ENCODE measurements at regions not wholly inside any gene's neighbourhood (a gene's known extent, or its start where the extent isn't known, plus 50 kb on each side); places are given as distances from the start of the nearest gene placed in this dataset.
"Not testable (repeated sequence)": the region's sequence is repeated elsewhere in the genome, so short reads cannot be mapped to it uniquely, and the experiment has no call there.

DNA sequence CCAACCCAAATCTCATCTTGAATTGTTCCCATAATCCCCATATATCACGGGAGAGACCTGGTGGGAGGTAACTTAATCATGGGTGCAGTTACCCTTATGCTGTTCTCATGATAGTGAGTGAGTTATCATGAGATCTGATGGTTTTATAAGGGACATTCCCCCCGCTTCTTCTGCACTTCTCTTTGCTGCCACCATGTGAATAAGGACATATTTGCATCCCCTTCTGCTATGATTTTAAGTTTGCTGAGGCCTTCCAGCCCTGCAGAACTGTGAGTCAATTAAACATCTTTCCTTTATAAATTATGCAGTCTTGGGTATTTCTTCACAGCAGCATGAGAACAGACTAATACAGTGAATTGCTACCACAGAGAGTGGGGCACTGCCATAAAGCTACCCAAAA lies 179.1 kb downstream of the LRIG3 start:
- Histone ChIP-seq H3K4me1 (no peaks in the 10 kb centered on the region), H3K27me3 (no peaks in the 10 kb centered on the region), H3K27ac (no peak overlapping the region), H3K4me3 (no peak overlapping the region), H3K9me3 (peaks cover 0 to 5% of the 10 kb centered on the region in 2 donors), H3K36me3 (no peaks in the 10 kb centered on the region)
- DNase-seq (ENCODE audit: low spot score): no peak
- TF ChIP-seq, protein P1, sequence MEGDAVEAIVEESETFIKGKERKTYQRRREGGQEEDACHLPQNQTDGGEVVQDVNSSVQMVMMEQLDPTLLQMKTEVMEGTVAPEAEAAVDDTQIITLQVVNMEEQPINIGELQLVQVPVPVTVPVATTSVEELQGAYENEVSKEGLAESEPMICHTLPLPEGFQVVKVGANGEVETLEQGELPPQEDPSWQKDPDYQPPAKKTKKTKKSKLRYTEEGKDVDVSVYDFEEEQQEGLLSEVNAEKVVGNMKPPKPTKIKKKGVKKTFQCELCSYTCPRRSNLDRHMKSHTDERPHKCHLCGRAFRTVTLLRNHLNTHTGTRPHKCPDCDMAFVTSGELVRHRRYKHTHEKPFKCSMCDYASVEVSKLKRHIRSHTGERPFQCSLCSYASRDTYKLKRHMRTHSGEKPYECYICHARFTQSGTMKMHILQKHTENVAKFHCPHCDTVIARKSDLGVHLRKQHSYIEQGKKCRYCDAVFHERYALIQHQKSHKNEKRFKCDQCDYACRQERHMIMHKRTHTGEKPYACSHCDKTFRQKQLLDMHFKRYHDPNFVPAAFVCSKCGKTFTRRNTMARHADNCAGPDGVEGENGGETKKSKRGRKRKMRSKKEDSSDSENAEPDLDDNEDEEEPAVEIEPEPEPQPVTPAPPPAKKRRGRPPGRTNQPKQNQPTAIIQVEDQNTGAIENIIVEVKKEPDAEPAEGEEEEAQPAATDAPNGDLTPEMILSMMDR (IDR thresholded peaks at IDR 0.05): no peak

DNA sequence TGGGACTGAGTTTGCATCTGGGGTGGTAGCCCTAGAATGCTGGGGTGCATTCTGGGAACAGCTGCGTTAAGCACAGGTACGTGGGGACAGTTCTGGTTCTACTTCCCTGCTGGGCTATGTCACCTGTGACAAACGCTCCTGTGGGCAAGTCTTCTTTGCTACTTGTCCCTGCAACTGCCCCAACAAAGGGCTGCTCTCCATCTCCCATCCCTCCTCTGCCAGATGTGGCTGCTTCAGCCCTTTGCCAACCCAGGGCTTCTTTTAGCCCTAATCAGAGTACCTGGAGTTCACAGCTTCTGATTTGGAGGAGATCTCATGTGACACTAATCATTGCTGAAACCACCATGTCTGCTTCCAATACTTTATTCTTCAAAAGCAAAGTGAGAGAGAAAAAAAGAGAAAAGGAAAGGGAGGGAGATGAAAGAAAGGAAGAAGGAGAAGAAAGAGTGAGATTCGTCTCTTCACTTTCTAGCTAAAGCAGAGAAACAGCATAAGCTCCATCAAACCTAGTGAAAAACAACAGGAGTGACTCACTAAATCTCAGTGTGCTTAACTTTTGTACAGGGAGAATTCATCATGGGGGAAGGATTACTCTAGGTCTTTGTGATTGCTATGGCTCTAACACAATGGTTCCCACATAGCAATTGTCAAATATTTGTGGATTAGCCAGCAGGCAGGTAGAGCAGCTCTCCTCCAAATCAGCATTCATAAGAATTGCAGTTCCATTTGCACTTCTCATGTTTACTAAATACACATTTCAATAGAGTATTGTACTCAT lies 174.8 kb downstream of the LRIG3 start:
- DNase-seq (ENCODE audit: low spot score): no peak
- Histone ChIP-seq H3K27ac (no peak overlapping the region), H3K27me3 (no peaks in the 10 kb centered on the region), H3K4me1 (no peaks in the 10 kb centered on the region), H3K9me3 (peaks cover 0 to 4% of the 10 kb centered on the region in 2 donors), H3K36me3 (no peaks in the 10 kb centered on the region), H3K4me3 (no peak overlapping the region)
- TF ChIP-seq, protein P1 (IDR thresholded peaks at IDR 0.05): no peak

DNA sequence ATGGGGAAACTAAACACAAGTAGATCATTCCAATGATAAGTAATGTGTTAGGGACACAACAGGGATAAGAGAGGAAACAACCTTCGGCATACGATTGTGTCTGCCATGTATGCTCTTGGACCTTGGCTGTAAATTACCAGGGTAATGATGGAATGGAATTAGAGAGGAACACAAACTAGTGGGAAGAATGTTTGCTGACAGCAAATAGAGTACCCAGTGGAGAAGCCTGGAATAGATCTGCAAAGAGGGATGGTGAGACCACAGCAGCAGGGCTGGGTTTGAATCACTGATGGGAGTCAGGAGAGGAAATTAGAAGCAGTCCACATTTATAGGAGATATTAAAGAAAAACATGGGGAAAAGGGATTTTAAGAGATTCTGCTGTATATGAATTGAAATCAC lies 172.8 kb downstream of the LRIG3 start:
- DNase-seq (ENCODE audit: low spot score): no peak
- Histone ChIP-seq H3K4me3 (no peak overlapping the region), H3K27ac (no peak overlapping the region), H3K36me3 (no peaks in the 10 kb centered on the region), H3K4me1 (no peaks in the 10 kb centered on the region), H3K27me3 (no peaks in the 10 kb centered on the region), H3K9me3 (no peaks in the 10 kb centered on the region)
- TF ChIP-seq, protein P1 (IDR thresholded peaks at IDR 0.05): no peak

DNA sequence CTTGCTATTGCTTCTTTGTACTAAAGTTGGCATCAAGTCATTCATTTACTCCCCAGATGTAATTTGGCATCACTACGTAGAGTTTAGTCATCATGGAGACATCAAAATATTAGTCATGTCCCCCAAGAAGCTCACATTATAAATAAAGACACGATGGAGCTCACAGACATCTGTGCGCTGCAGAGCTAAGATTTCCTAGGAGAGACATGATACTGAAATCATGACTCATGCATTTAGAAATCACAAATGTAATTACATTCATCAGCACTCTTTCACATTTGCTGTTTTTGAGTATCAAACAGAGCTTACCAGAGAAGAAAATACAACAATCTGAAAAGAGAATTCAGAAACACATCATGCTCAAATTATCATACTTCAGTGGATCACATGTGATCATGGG lies 169.8 kb downstream of the LRIG3 start:
- TF ChIP-seq, protein P1 (IDR thresholded peaks at IDR 0.05): no peak
- Histone ChIP-seq H3K4me1 (no peaks in the 10 kb centered on the region), H3K4me3 (no peak overlapping the region), H3K27me3 (no peaks in the 10 kb centered on the region), H3K36me3 (no peaks in the 10 kb centered on the region), H3K9me3 (peaks cover 0 to 4% of the 10 kb centered on the region in 2 donors), H3K27ac (no peak overlapping the region)
- no peak for DNase-seq (ENCODE audit: low spot score)

DNA sequence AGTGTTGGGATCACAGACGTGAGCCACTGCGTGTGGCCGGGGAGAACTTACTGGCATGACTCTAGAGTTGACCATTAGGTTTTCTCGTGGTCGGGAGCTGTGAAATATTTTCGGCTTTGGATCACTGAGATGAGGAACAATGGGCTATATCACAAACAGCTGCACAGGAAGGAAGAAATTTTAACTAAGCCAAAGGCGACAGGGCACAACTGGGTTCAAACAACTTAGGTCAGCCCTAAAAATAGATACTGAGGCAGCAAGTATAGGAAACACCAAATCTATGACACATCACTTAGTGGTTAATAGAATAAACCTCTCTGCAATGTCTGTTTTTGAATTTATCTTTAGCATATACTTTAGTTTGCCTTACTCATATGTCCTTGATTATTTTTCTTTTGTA lies 162.9 kb downstream of the LRIG3 start:
- no peak overlapping the region for H3K4me3 ChIP-seq
- TF ChIP-seq, protein P1 (IDR thresholded peaks at IDR 0.05): no peak
- H3K36me3 ChIP-seq: no peaks in the 10 kb centered on the region
- no peak overlapping the region for H3K27ac ChIP-seq
- peaks cover 0 to 4% of the 10 kb centered on the region in 2 donors for H3K9me3 ChIP-seq
- no peak for DNase-seq (ENCODE audit: low spot score)
- H3K27me3 ChIP-seq: no peaks in the 10 kb centered on the region
- no peaks in the 10 kb centered on the region for H3K4me1 ChIP-seq

DNA sequence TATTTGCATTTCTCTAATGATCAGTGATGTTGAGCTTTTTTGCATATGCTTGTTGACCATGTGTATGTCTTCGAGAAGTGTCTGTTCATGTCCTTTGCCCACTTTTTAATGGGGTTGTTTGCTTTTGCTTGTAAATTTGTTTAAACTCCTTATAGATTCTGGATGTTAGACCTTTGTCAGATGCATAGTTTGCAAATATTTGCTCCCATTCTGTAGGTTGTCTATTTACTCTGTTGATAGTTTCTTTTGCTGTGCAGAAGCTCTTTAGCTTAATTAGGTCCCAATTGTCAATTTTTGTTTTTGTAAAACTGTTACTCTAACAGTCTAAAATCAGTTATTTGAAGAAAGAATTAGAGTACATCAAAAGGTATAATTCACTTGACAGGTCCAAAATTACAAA lies 160.6 kb downstream of the LRIG3 start:
- H3K27ac ChIP-seq; H3K4me1 ChIP-seq; DNase-seq (ENCODE audit: low spot score); H3K27me3 ChIP-seq; H3K36me3 ChIP-seq; H3K9me3 ChIP-seq; H3K4me3 ChIP-seq: not testable (repeated sequence)
